OCI-M2 (cell line): ENCODE measurements at regions not wholly inside any gene's neighbourhood (a gene's known extent, or its start where the extent isn't known, plus 50 kb on each side); places are given as distances from the start of the nearest gene placed in this dataset.

Experiments
- DNase-seq: peaks from one replicate; lab custom pipeline; 2025; ENCODE audit not compliant: unreplicated experiment; lab: John Stamatoyannopoulos, UW

GRCh38 chr21:16606271-16606670, 876.5 kb downstream of the USP25 start:
- DNase-seq, result no peak

- no peak for DNase-seq
Observed at GRCh38 chr21:16608209-16608830, 878.5 kb downstream of the USP25 start.

- no peak for DNase-seq
Observed at GRCh38 chr21:16619281-16619680, 889.5 kb downstream of the USP25 start.

GRCh38 chr21:16620786-16621320, 891.1 kb downstream of the USP25 start:
- no peak for DNase-seq

GRCh38 chr21:16624479-16625118, 888.2 kb upstream of the CXADR start:
- DNase-seq, result no peak

- no peak for DNase-seq
Observed at GRCh38 chr21:16625491-16625890, 887.4 kb upstream of the CXADR start.

GRCh38 chr21:16633831-16634459, 878.9 kb upstream of the CXADR start:
- no peak for DNase-seq

- no peak for DNase-seq
Observed at GRCh38 chr21:16634515-16634914, 878.3 kb upstream of the CXADR start.

GRCh38 chr21:16640297-16641027, 872.4 kb upstream of the CXADR start:
- no peak for DNase-seq

- DNase-seq, result no peak
Observed at GRCh38 chr21:16642353-16642752, 870.5 kb upstream of the CXADR start.

- DNase-seq, result no peak
Observed at GRCh38 chr21:16644685-16645084, 868.2 kb upstream of the CXADR start.

GRCh38 chr21:16650714-16651366, 862.0 kb upstream of the CXADR start:
- DNase-seq, result no peak

- DNase-seq, result no peak
Observed at GRCh38 chr21:16651956-16652355, 860.9 kb upstream of the CXADR start.

- DNase-seq, result no peak
Observed at GRCh38 chr21:16663436-16663835, 849.4 kb upstream of the CXADR start.

GRCh38 chr21:16667395-16667794, 845.4 kb upstream of the CXADR start:
- DNase-seq, result no peak

GRCh38 chr21:16674949-16675348, 837.9 kb upstream of the CXADR start:
- no peak for DNase-seq

GRCh38 chr21:16676391-16676790, 836.5 kb upstream of the CXADR start:
- no peak for DNase-seq

- DNase-seq, result no peak
Observed at GRCh38 chr21:16678429-16679160, 834.2 kb upstream of the CXADR start.

- DNase-seq, result no peak
Observed at GRCh38 chr21:16695074-16695473, 817.8 kb upstream of the CXADR start.

GRCh38 chr21:16707274-16707673, 805.6 kb upstream of the CXADR start:
- DNase-seq, result no peak
